GM10266 (cell line): ENCODE measurements at regions not wholly inside any gene's neighbourhood (a gene's known extent, or its start where the extent isn't known, plus 50 kb on each side); places are given as distances from the start of the nearest gene placed in this dataset.

Source experiments
- DNase-seq: peaks from one replicate; pipeline ENCODE4 v3.0.0; 2012; ENCODE audit errors: extremely low spot score
- CTCF ChIP-seq: IDR thresholded peaks from 2 replicates; pipeline ENCODE4 v1.5.1; 2012; ENCODE audit warnings: mild to moderate bottlenecking, low read depth; ENCODE audit not compliant: control insufficient read depth, insufficient read depth; ENCODE audit errors: missing control alignments

- DNase-seq, result no peak
- no peak for TF ChIP-seq CTCF
Measured at GRCh38 chr7:132072873-132073272, 503.4 kb downstream of the PLXNA4 start.

DNA sequence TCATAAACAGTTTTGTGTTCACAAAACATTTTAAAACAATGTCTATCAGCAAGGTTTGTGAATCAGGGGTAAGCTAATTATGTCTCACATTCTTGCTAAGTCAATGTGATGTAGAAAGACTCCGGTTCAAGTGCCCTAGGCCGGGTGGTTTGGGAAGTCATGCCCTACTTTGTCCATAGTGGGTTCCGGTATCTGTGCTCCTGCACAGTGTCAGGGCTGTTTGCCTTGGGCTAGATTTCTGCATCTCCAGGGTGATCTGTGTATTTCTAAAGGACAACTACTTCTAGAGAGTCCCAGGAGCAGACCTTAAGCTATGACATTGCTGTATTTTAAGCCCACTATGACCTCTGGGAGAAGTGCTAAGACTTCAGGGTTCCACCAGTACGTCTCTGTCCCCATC lies 504.1 kb downstream of the PLXNA4 start:
- no peak for TF ChIP-seq CTCF
- no peak for DNase-seq

- TF ChIP-seq CTCF, result no peak
- DNase-seq, result no peak
Measured at GRCh38 chr7:132069306-132069705, 507.0 kb downstream of the PLXNA4 start.

DNA sequence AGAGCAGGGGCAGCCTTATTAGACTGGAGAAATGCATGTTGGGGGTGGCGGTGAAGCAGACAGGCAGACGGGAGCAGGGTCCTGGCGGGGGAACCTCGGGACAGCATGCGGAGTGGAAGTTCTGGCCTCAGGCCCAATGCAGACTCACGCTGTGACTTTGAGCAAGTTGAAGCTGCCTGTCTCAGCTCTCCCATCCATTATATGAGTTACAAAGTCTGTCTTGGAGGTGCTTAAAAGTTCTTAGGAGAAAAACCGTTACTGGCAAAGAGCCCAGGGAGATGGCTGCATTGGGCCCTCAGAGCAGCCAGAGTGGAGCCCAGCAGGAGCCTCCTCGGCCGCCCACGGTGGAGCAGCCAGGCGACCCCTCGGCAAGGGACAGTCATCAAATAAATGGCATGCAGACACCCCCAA lies 509.5 kb downstream of the PLXNA4 start:
- TF ChIP-seq CTCF, result no peak
- no peak for DNase-seq

- DNase-seq, result no peak
- TF ChIP-seq CTCF, result no peak
Measured at GRCh38 chr7:132065989-132066603, 509.7 kb upstream of the PODXL start.

DNA sequence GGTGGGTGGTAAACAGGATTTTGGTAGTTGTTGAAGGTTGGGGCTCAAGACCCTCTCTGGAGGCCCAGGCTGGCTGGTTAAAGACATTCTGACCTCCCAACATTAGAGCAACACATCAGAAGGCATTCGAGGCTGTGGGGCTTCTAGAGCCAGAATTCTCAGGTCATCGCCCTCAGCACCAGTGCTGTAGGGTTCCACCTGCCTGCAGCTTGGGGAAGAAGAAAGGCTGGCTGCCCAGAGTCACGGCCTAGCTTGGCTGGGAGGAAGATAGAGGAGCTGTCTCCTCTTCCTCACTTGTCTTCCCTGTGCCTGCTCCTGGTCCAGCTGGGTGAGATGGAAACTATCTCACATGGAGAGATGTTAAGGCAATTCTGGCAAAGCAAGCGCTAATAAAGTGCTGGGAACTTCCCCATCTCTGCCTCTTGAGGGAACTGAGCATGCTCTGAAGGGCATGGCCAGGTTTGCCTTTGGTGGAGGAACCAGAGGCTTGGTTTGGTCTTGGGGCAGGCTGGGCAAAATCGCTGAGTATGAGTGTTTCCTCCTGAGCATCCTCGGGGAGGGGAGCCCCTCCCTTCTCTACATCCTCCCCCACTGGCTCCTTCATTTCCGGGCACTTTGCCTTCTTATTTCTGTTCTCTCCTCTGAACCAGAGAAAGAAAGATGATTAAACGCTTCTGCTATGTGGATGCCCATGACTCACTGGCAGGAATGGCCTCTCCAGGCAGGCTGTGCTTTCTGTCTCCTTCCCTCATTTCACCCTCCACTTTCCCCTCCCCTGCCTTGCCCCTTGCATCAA lies 509.0 kb upstream of the PODXL start:
- no peak for TF ChIP-seq CTCF
- no peak for DNase-seq

- no peak for TF ChIP-seq CTCF
- no peak for DNase-seq
Measured at GRCh38 chr7:132063800-132064199, 507.4 kb upstream of the PODXL start.
